ENCODE measurements at regions not wholly inside any gene's neighbourhood (a gene's known extent, or its start where the extent isn't known, plus 50 kb on each side); places are given as distances from the start of the nearest gene placed in this dataset.

DNA sequence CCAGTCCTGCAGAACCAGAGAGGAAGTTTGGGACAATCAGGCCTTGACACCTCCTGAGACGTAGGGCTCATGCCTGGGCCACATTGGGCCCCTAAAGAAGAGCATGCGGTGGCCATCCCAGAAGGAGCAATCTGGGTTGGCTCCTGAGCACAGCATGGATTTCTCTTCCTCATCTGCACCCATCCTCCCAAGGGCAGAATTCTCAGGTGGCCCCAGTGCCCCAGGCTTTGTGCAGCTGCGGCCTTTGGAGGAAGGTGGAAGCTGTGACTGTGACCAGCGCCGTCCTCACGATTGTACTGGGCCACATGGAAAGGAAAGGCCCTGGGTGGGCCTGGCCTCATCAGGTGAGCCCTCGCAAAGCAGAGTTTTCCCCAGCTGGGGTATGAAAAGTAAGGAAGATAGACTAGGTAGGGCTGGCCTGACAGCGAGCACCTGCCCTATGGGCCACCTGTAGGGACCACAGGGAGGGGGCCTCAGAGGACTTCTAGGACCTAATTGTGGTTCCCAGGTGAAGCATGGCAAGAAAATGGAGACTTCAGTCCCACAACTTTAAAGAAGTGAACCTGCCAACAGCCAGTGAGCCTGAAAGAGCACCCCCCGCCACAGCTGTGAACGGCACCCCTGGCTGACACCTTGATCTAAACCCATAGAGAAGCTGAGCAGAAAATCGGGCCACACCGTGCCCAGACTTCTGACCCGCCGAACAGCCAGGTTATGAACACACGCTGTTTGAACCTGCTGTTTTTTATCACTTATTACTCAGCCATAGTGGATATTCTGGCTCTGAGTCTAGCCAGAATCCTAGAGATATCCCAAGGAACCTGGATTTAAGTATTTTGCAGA is 164.1 kb downstream of the IRX2 start:
- H3K27me3 ChIP-seq (ENCODE audit: insufficient read depth, low read length), result no peaks in the 10 kb centered on the region
- ChIA-PET POLR2A (ENCODE audit: partially characterized antibody) (no interaction called here), CTCF (ENCODE audit: partially characterized antibody) (no interaction called here)
- no peak overlapping the region for H3K4me3 Mint-ChIP-seq
- no peaks in the 10 kb centered on the region for H3K36me3 ChIP-seq (ENCODE audit: insufficient read depth, low read length)
- no peak overlapping the region for H3K4me3 ChIP-seq (ENCODE audit: low read length in 2 of 2)
- intact Hi-C loops (cut with micrococcal nuclease), result no loop called here
- no peak overlapping the region for H3K27ac ChIP-seq (ENCODE audit: low read depth, low read length)
- peaks cover 0 to 1% of the 10 kb centered on the region in 2 donors for H3K27me3 Mint-ChIP-seq
- peaks cover 0 to 5% (median under 1%) of the 10 kb centered on the region in 8 donors for H3K9me3 Mint-ChIP-seq
- no peaks in the 10 kb centered on the region for H3K9me3 ChIP-seq (ENCODE audit: control insufficient read depth in 1 of 2, low read length in 2 of 2)
- no peaks in the 10 kb centered on the region for H3K36me3 Mint-ChIP-seq
- H3K4me1 ChIP-seq (ENCODE audit: insufficient read depth, low read length), result no peaks in the 10 kb centered on the region
- no peak for DNase-seq
- H3K27ac Mint-ChIP-seq, result no peak overlapping the region
- H3K4me1 Mint-ChIP-seq, result no peaks in the 10 kb centered on the region

GRCh38 chr5:2586016-2586715 is 165.3 kb downstream of the IRX2 start:
- CTCF ChIA-PET (ENCODE audit: partially characterized antibody), result no interaction called here
- peaks cover 0 to 9% (median 4%) of the 10 kb centered on the region in 8 donors for H3K9me3 Mint-ChIP-seq
- H3K36me3 Mint-ChIP-seq, result no peaks in the 10 kb centered on the region
- Histone ChIP-seq H3K27ac (ENCODE audit: low read depth, low read length) (no peak overlapping the region), H3K27me3 (ENCODE audit: insufficient read depth, low read length) (no peaks in the 10 kb centered on the region), H3K9me3 (ENCODE audit: control insufficient read depth in 1 of 2, low read length in 2 of 2) (no peaks in the 10 kb centered on the region), H3K4me3 (ENCODE audit: low read length in 2 of 2) (no peak overlapping the region), H3K4me1 (ENCODE audit: insufficient read depth, low read length) (no peaks in the 10 kb centered on the region), H3K36me3 (ENCODE audit: insufficient read depth, low read length) (no peaks in the 10 kb centered on the region)
- DNase-seq, result no peak
- H3K27ac Mint-ChIP-seq, result no peak overlapping the region
- H3K27me3 Mint-ChIP-seq, result peaks cover 0 to 1% of the 10 kb centered on the region in 2 donors
- no peak overlapping the region for H3K4me3 Mint-ChIP-seq
- POLR2A ChIA-PET (ENCODE audit: partially characterized antibody), result no interaction called here
- peaks cover 0 to 1% (median 0%) of the 10 kb centered on the region in 4 donors for H3K4me1 Mint-ChIP-seq
- intact Hi-C loops (cut with micrococcal nuclease), result no loop called here

- Histone ChIP-seq H3K27ac (ENCODE audit: low read depth, low read length) (no peak overlapping the region), H3K4me3 (ENCODE audit: low read length in 2 of 2) (no peak overlapping the region), H3K9me3 (ENCODE audit: control insufficient read depth in 1 of 2, low read length in 2 of 2) (no peaks in the 10 kb centered on the region), H3K4me1 (ENCODE audit: insufficient read depth, low read length) (no peaks in the 10 kb centered on the region), H3K36me3 (ENCODE audit: insufficient read depth, low read length) (no peaks in the 10 kb centered on the region), H3K27me3 (ENCODE audit: insufficient read depth, low read length) (no peaks in the 10 kb centered on the region)
- Mint-ChIP-seq H3K27me3 (peaks cover 0 to 1% of the 10 kb centered on the region in 2 donors), H3K36me3 (no peaks in the 10 kb centered on the region), H3K4me1 (peaks cover 0 to 1% (median 0%) of the 10 kb centered on the region in 4 donors), H3K27ac (no peak overlapping the region), H3K9me3 (peaks cover 0 to 9% (median 4%) of the 10 kb centered on the region in 8 donors), H3K4me3 (no peak overlapping the region)
- CTCF ChIA-PET (ENCODE audit: partially characterized antibody), result no interaction called here
- POLR2A ChIA-PET (ENCODE audit: partially characterized antibody), result no interaction called here
- intact Hi-C loops (cut with micrococcal nuclease), result no loop called here
- no peak for DNase-seq
These were observed 166.8 kb downstream of the IRX2 start for GRCh38 chr5:2584579-2585269.

GRCh38 chr5:2582507-2582906 is 169.0 kb downstream of the IRX2 start:
- H3K4me1 Mint-ChIP-seq, result peaks cover 0 to 1% (median 0%) of the 10 kb centered on the region in 4 donors
- POLR2A ChIA-PET (ENCODE audit: partially characterized antibody), result no interaction called here

GRCh38 chr5:2582106-2582505 is 169.4 kb downstream of the IRX2 start:
- H3K4me1 ChIP-seq (ENCODE audit: insufficient read depth, low read length), result no peaks in the 10 kb centered on the region
- Mint-ChIP-seq H3K27me3 (no peaks in the 10 kb centered on the region), H3K9me3 (peaks cover 0 to 8% (median 5%) of the 10 kb centered on the region in 8 donors), H3K4me3 (no peak overlapping the region), H3K4me1 (peaks cover 0 to 1% (median 0%) of the 10 kb centered on the region in 4 donors), H3K36me3 (no peaks in the 10 kb centered on the region), H3K27ac (no peak overlapping the region)
- intact Hi-C loops (cut with micrococcal nuclease), result no loop called here
- POLR2A ChIA-PET (ENCODE audit: partially characterized antibody), result no interaction called here
- CTCF ChIA-PET (ENCODE audit: partially characterized antibody), result no interaction called here
- H3K36me3 ChIP-seq (ENCODE audit: insufficient read depth, low read length), result no peaks in the 10 kb centered on the region
- no peak overlapping the region for H3K27ac ChIP-seq (ENCODE audit: low read depth, low read length)
- H3K27me3 ChIP-seq (ENCODE audit: insufficient read depth, low read length), result no peaks in the 10 kb centered on the region
- no peak for DNase-seq
- no peaks in the 10 kb centered on the region for H3K9me3 ChIP-seq (ENCODE audit: control insufficient read depth in 1 of 2, low read length in 2 of 2)
- no peak overlapping the region for H3K4me3 ChIP-seq (ENCODE audit: low read length in 2 of 2)

More at GRCh38 chr5:2582507-2582906, 169.0 kb downstream of the IRX2 start:
- H3K4me3 Mint-ChIP-seq, result no peak overlapping the region
- Histone ChIP-seq H3K4me3 (ENCODE audit: low read length in 2 of 2) (no peak overlapping the region), H3K9me3 (ENCODE audit: control insufficient read depth in 1 of 2, low read length in 2 of 2) (no peaks in the 10 kb centered on the region), H3K27me3 (ENCODE audit: insufficient read depth, low read length) (no peaks in the 10 kb centered on the region), H3K36me3 (ENCODE audit: insufficient read depth, low read length) (no peaks in the 10 kb centered on the region), H3K4me1 (ENCODE audit: insufficient read depth, low read length) (no peaks in the 10 kb centered on the region), H3K27ac (ENCODE audit: low read depth, low read length) (no peak overlapping the region)
- intact Hi-C loops (cut with micrococcal nuclease), result no loop called here
- no peaks in the 10 kb centered on the region for H3K27me3 Mint-ChIP-seq
- no peaks in the 10 kb centered on the region for H3K36me3 Mint-ChIP-seq
- H3K9me3 Mint-ChIP-seq, result peaks cover 0 to 8% (median 5%) of the 10 kb centered on the region in 8 donors
- H3K27ac Mint-ChIP-seq, result no peak overlapping the region
- CTCF ChIA-PET (ENCODE audit: partially characterized antibody), result no interaction called here
- DNase-seq, result no peak

GRCh38 chr5:2581418-2581817 is 170.1 kb downstream of the IRX2 start:
- no peak overlapping the region for H3K27ac Mint-ChIP-seq
- intact Hi-C loops (cut with micrococcal nuclease), result no loop called here
- DNase-seq, result no peak
- POLR2A ChIA-PET (ENCODE audit: partially characterized antibody), result interaction anchor here (0.6 kb wide), 1 partner anchor 456 kb away, joined by 4 read pairs; no protein-coding TSS in a partner anchor
- H3K36me3 Mint-ChIP-seq, result no peaks in the 10 kb centered on the region
- no peak overlapping the region for H3K27ac ChIP-seq (ENCODE audit: low read depth, low read length)
- H3K9me3 Mint-ChIP-seq, result peaks cover 0 to 8% (median 5%) of the 10 kb centered on the region in 8 donors
- no peak overlapping the region for H3K4me3 ChIP-seq (ENCODE audit: low read length in 2 of 2)
- H3K4me1 Mint-ChIP-seq, result peaks cover 0 to 1% (median 0%) of the 10 kb centered on the region in 4 donors
- H3K4me3 Mint-ChIP-seq, result no peak overlapping the region
- no peaks in the 10 kb centered on the region for H3K9me3 ChIP-seq (ENCODE audit: control insufficient read depth in 1 of 2, low read length in 2 of 2)
- CTCF ChIA-PET (ENCODE audit: partially characterized antibody), result no interaction called here
- no peaks in the 10 kb centered on the region for H3K4me1 ChIP-seq (ENCODE audit: insufficient read depth, low read length)
- H3K27me3 ChIP-seq (ENCODE audit: insufficient read depth, low read length), result no peaks in the 10 kb centered on the region
- no peaks in the 10 kb centered on the region for H3K27me3 Mint-ChIP-seq
- no peaks in the 10 kb centered on the region for H3K36me3 ChIP-seq (ENCODE audit: insufficient read depth, low read length)

GRCh38 chr5:2579126-2579525 is 172.4 kb downstream of the IRX2 start:
- H3K27ac Mint-ChIP-seq, result no peak overlapping the region
- H3K4me1 Mint-ChIP-seq, result peaks cover 0 to 1% (median 0%) of the 10 kb centered on the region in 4 donors
- peaks cover 0 to 8% (median 5%) of the 10 kb centered on the region in 8 donors for H3K9me3 Mint-ChIP-seq
- CTCF ChIA-PET (ENCODE audit: partially characterized antibody), result no interaction called here
- no peak for DNase-seq
- intact Hi-C loops (cut with micrococcal nuclease), result no loop called here
- Histone ChIP-seq H3K4me1 (ENCODE audit: insufficient read depth, low read length) (no peaks in the 10 kb centered on the region), H3K9me3 (ENCODE audit: control insufficient read depth in 1 of 2, low read length in 2 of 2) (no peaks in the 10 kb centered on the region), H3K36me3 (ENCODE audit: insufficient read depth, low read length) (no peaks in the 10 kb centered on the region), H3K27ac (ENCODE audit: low read depth, low read length) (no peak overlapping the region), H3K27me3 (ENCODE audit: insufficient read depth, low read length) (no peaks in the 10 kb centered on the region), H3K4me3 (ENCODE audit: low read length in 2 of 2) (no peak overlapping the region)
- H3K4me3 Mint-ChIP-seq, result no peak overlapping the region
- H3K36me3 Mint-ChIP-seq, result no peaks in the 10 kb centered on the region
- POLR2A ChIA-PET (ENCODE audit: partially characterized antibody), result no interaction called here
- H3K27me3 Mint-ChIP-seq, result no peaks in the 10 kb centered on the region

All from CD4-positive, alpha-beta memory T cell (primary cell).